ENCODE measurements at regions not wholly inside any gene's neighbourhood (a gene's known extent, or its start where the extent isn't known, plus 50 kb on each side); places are given as distances from the start of the nearest gene placed in this dataset.

DNA sequence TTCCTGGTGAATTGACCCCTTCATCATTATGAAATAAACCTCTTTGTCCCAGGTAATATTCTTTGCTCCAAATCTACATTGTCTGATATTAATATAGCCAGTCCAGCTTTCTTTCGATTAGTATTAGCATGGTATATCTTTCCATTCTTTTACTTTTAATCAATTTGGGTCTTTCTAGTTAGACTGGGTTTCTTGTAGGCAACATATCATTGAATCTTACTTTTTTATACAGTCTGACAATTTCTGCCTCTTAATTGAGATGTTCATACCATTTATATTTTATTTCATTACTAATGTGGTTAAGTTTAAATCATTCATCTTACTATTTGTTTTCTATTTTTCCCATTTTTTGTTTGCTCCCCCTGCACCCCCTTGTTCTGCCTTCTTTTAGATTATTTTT, 61.7 kb upstream of the LIFR start:
- Histone ChIP-seq H3K36me3 (replicated peaks in 1 of 2; ENCODE audit: control insufficient read depth in 1 of 2, insufficient read depth in 2 of 2, low read length in 1 of 2) (no peaks in the 10 kb centered on the region), H3K9ac (no peak overlapping the region), H3K4me3 (ENCODE audit: low read depth in 2 of 2, low read length in 1 of 2) (no peak overlapping the region), H3K27me3 (ENCODE audit: insufficient read depth) (no peaks in the 10 kb centered on the region), H3K27ac (ENCODE audit: low read depth in 2 of 2, low read length in 1 of 2) (no peak overlapping the region), H3K9me2 (no peaks in the 10 kb centered on the region), H3K79me2 (ENCODE audit: insufficient read depth) (no peaks in the 10 kb centered on the region), H3K9me3 (peaks cover 20% of the 10 kb centered on the region), H2AFZ (ENCODE audit: low read depth) (no peak overlapping the region), H3F3A (replicated peaks; ENCODE audit: insufficient read depth) (no peaks in the 10 kb centered on the region), H4K20me1 (ENCODE audit: insufficient read depth) (no peaks in the 10 kb centered on the region), H3K4me1 (ENCODE audit: control insufficient read depth in 1 of 2, insufficient read depth in 2 of 2, low read depth in 1 of 2, low read length in 1 of 2) (no peaks in the 10 kb centered on the region; a peak in 2 of 4 replicates), H3K4me2 (no peak overlapping the region)
- DNase-seq, result no peak
- ChIA-PET POLR2A (no interaction called here), CTCF (no interaction called here)
- WGBS (ENCODE audit: low lambda C conversion rate), result 44% methylated on average over 1 of the region's 1 CpG
- TF ChIP-seq, protein P1, sequence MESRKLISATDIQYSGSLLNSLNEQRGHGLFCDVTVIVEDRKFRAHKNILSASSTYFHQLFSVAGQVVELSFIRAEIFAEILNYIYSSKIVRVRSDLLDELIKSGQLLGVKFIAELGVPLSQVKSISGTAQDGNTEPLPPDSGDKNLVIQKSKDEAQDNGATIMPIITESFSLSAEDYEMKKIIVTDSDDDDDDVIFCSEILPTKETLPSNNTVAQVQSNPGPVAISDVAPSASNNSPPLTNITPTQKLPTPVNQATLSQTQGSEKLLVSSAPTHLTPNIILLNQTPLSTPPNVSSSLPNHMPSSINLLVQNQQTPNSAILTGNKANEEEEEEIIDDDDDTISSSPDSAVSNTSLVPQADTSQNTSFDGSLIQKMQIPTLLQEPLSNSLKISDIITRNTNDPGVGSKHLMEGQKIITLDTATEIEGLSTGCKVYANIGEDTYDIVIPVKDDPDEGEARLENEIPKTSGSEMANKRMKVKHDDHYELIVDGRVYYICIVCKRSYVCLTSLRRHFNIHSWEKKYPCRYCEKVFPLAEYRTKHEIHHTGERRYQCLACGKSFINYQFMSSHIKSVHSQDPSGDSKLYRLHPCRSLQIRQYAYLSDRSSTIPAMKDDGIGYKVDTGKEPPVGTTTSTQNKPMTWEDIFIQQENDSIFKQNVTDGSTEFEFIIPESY (IDR thresholded peaks at IDR 0.05; ENCODE audit: borderline replicate concordance, low read depth), result no peak
- TF ChIP-seq JUND (IDR thresholded peaks at IDR 0.05) (no peak), MXI1 (IDR thresholded peaks at IDR 0.05; ENCODE audit: low read depth, low read length) (no peak), POLR2AphosphoS5 (IDR thresholded peaks at IDR 0.05; ENCODE audit: low read depth, low read length) (no peak), RXRA (IDR thresholded peaks at IDR 0.05; ENCODE audit: borderline replicate concordance, low read depth) (no peak), SIN3A (IDR thresholded peaks at IDR 0.05; ENCODE audit: borderline replicate concordance, low read depth, low read length) (no peak), TCF12 (IDR thresholded peaks at IDR 0.05) (no peak)

DNA sequence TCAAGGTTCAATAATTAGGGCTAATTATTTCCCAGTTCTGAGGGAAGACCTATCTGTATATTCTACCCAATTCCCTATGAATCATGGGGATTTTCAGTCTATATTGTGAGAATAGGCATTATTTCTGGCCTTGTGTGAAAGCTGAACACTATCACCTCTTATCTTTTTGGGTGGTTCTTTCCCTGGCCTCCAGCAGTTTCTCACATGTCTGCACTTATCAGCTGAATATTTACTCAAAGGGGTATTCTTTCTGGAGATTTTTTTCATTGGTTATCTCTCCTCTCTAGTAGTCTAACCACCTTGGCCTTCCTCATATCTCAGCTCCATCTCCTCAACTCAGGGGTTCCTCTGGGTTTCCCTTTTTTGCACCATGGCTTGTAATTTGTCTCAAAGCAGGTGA, 64.9 kb upstream of the LIFR start:
- DNase-seq, result no peak
- Histone ChIP-seq H3K36me3 (replicated peaks in 1 of 2; ENCODE audit: control insufficient read depth in 1 of 2, insufficient read depth in 2 of 2, low read length in 1 of 2) (no peaks in the 10 kb centered on the region), H3K4me1 (ENCODE audit: control insufficient read depth in 1 of 2, insufficient read depth in 2 of 2, low read depth in 1 of 2, low read length in 1 of 2) (no peaks in the 10 kb centered on the region; a peak in 1 of 4 replicates), H3F3A (replicated peaks; ENCODE audit: insufficient read depth) (no peaks in the 10 kb centered on the region), H3K9ac (no peak overlapping the region), H4K20me1 (ENCODE audit: insufficient read depth) (no peaks in the 10 kb centered on the region), H3K4me3 (ENCODE audit: low read depth in 2 of 2, low read length in 1 of 2) (no peak overlapping the region), H3K27me3 (ENCODE audit: insufficient read depth) (no peaks in the 10 kb centered on the region), H3K79me2 (ENCODE audit: insufficient read depth) (no peaks in the 10 kb centered on the region), H3K9me2 (no peaks in the 10 kb centered on the region), H3K9me3 (peaks cover 20% of the 10 kb centered on the region), H3K4me2 (no peak overlapping the region), H3K27ac (ENCODE audit: low read depth in 2 of 2, low read length in 1 of 2) (no peak overlapping the region), H2AFZ (ENCODE audit: low read depth) (no peak overlapping the region)
- POLR2A ChIA-PET, result no interaction called here
- CTCF ChIA-PET, result no interaction called here
- TF ChIP-seq SIN3A (IDR thresholded peaks at IDR 0.05; ENCODE audit: borderline replicate concordance, low read depth, low read length) (no peak), MEF2A (IDR thresholded peaks at IDR 0.05; ENCODE audit: borderline replicate concordance, low read depth) (no peak), JUND (IDR thresholded peaks at IDR 0.05) (no peak), RAD21 (IDR thresholded peaks at IDR 0.05; ENCODE audit: low read length) (no peak), FOSL2 (IDR thresholded peaks at IDR 0.05; ENCODE audit: borderline replicate concordance, low read depth) (no peak)
- TF ChIP-seq, protein P2, sequence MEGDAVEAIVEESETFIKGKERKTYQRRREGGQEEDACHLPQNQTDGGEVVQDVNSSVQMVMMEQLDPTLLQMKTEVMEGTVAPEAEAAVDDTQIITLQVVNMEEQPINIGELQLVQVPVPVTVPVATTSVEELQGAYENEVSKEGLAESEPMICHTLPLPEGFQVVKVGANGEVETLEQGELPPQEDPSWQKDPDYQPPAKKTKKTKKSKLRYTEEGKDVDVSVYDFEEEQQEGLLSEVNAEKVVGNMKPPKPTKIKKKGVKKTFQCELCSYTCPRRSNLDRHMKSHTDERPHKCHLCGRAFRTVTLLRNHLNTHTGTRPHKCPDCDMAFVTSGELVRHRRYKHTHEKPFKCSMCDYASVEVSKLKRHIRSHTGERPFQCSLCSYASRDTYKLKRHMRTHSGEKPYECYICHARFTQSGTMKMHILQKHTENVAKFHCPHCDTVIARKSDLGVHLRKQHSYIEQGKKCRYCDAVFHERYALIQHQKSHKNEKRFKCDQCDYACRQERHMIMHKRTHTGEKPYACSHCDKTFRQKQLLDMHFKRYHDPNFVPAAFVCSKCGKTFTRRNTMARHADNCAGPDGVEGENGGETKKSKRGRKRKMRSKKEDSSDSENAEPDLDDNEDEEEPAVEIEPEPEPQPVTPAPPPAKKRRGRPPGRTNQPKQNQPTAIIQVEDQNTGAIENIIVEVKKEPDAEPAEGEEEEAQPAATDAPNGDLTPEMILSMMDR (IDR thresholded peaks at IDR 0.05), result no peak
- TF ChIP-seq, protein P3, sequence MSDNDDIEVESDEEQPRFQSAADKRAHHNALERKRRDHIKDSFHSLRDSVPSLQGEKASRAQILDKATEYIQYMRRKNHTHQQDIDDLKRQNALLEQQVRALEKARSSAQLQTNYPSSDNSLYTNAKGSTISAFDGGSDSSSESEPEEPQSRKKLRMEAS (IDR thresholded peaks at IDR 0.05; ENCODE audit: low read depth), result no peak

Data from SK-N-SH (cell line).